ENCODE measurements at regions not wholly inside any gene's neighbourhood (a gene's known extent, or its start where the extent isn't known, plus 50 kb on each side); places are given as distances from the start of the nearest gene placed in this dataset.

- no peak for TF ChIP-seq BCL11B (tag by site-specific recombination; IDR thresholded peaks at IDR 0.05; ENCODE audit: low read depth)
- TF ChIP-seq TSHZ1 (tag by site-specific recombination; IDR thresholded peaks at IDR 0.05; ENCODE audit: borderline replicate concordance): no peak
- TF ChIP-seq ZNF530 (tag by site-specific recombination; IDR thresholded peaks at IDR 0.05; ENCODE audit: low read depth): no peak
- TF ChIP-seq ZFP3 (tag by site-specific recombination; IDR thresholded peaks at IDR 0.05; ENCODE audit: low read depth): no peak
- no peak for TF ChIP-seq ZBTB48 (tag by site-specific recombination; IDR thresholded peaks at IDR 0.05)
- no peak for TF ChIP-seq ZNF473 (tag by site-specific recombination; IDR thresholded peaks at IDR 0.05)
- no peak for TF ChIP-seq GFI1B (tag by site-specific recombination; IDR thresholded peaks at IDR 0.05)
These were observed 1343.7 kb downstream of the LRFN5 start (continued) for GRCh38 chr14:42950363-42950762.

GRCh38 chr14:42947991-42948390 is 1341.3 kb downstream of the LRFN5 start:
- Histone ChIP-seq H3K9me3 (ENCODE audit: control insufficient read depth, insufficient read depth, low read depth, low read length) (no peaks in the 10 kb centered on the region), H3K36me3 (ENCODE audit: control insufficient read depth in 2 of 2, insufficient read depth in 1 of 2, low read length in 2 of 2) (no peaks in the 10 kb centered on the region), H3K27ac (ENCODE audit: extremely low read depth, low read depth, low read length) (no peak overlapping the region), H3K4me1 (ENCODE audit: control insufficient read depth, insufficient read depth, low read length) (no peaks in the 10 kb centered on the region), H3K4me3 (ENCODE audit: low read depth, low read length) (no peak overlapping the region)
- no peak for TF ChIP-seq ZBTB26 (tag by site-specific recombination; optimal IDR thresholded peaks at IDR 0.05)
- no peak for TF ChIP-seq ZNF133 (tag by site-specific recombination; IDR thresholded peaks at IDR 0.05)
- no peak for TF ChIP-seq ZNF146 (tag by site-specific recombination; IDR thresholded peaks at IDR 0.05)
- no peak for TF ChIP-seq SETDB1 (IDR thresholded peaks at IDR 0.05; ENCODE audit: insufficient read length, low read length)
- no peak for TF ChIP-seq ZNF37A (tag by site-specific recombination; IDR thresholded peaks at IDR 0.05)
- TF ChIP-seq YY2 (tag by site-specific recombination; IDR thresholded peaks at IDR 0.05): no peak
- no peak for TF ChIP-seq KLF9 (tag by site-specific recombination; IDR thresholded peaks at IDR 0.05; ENCODE audit: low read depth)
- TF ChIP-seq ZFP37 (tag by site-specific recombination; IDR thresholded peaks at IDR 0.05): no peak
- TF ChIP-seq ZFP69B (tag by site-specific recombination; IDR thresholded peaks at IDR 0.05): no peak
- TF ChIP-seq ZNF157 (tag by site-specific recombination; IDR thresholded peaks at IDR 0.05): no peak
- no peak for TF ChIP-seq TRIM28 (IDR thresholded peaks at IDR 0.05; ENCODE audit: borderline replicate concordance, low read length)
- no peak for TF ChIP-seq ZNF791 (tag by site-specific recombination; IDR thresholded peaks at IDR 0.05)
- TF ChIP-seq PRDM1 (tag by site-specific recombination; IDR thresholded peaks at IDR 0.05): no peak
- TF ChIP-seq PRDM10 (tag by site-specific recombination; IDR thresholded peaks at IDR 0.05): no peak
- no peak for TF ChIP-seq ZNF549 (tag by site-specific recombination; IDR thresholded peaks at IDR 0.05)
- TF ChIP-seq ZNF404 (tag by site-specific recombination; IDR thresholded peaks at IDR 0.05): no peak
- POLR2A ChIA-PET: no interaction called here
- CTCF ChIA-PET: no interaction called here

All from HEK293 (cell line).